SK-N-SH treated with all-trans-retinoic acid at 6 μM for 48 hours (cell line): ENCODE measurements at regions not wholly inside any gene's neighbourhood (a gene's known extent, or its start where the extent isn't known, plus 50 kb on each side); places are given as distances from the start of the nearest gene placed in this dataset.

Experiments
- ATAC-seq: fragments of 200-7000 bp; cut with Tn5 transposase; 3 replicates; pipeline ENCODE4 v1.9.1; 2020; ENCODE audit warnings: mild to moderate bottlenecking, moderate library complexity
- ARNTL ChIP-seq: fragments of 450-650 bp; formaldehyde crosslinking; IDR thresholded peaks from 2 replicates; pipeline ENCODE4 v1.5.0; 2020; ENCODE audit warnings: low read depth, mild to moderate bottlenecking, moderate library complexity, borderline replicate concordance
- CSDC2 ChIP-seq: fragments of 250-450 bp; sonication (Bioruptor Pico); IDR thresholded peaks from 2 replicates; pipeline ENCODE4 v1.5.0; 2020; ENCODE audit warnings: mild to moderate bottlenecking, moderate library complexity
- CSRNP3 ChIP-seq: fragments of 250-450 bp; sonication (Bioruptor Pico); IDR thresholded peaks from 2 replicates; pipeline ENCODE4 v1.5.1; 2021; ENCODE audit warnings: mild to moderate bottlenecking, moderate library complexity
- ESRRG ChIP-seq: fragments of 250-450 bp; sonication (Bioruptor Pico); IDR thresholded peaks from 2 replicates; pipeline ENCODE4 v1.6.1; 2021; ENCODE audit warnings: mild to moderate bottlenecking
- GLIS3 ChIP-seq: fragments of 250-450 bp; sonication (Bioruptor Pico); IDR thresholded peaks from 2 replicates; pipeline ENCODE4 v1.5.0; 2020; ENCODE audit warnings: mild to moderate bottlenecking, moderate library complexity
- ISL1 ChIP-seq: fragments of 250-450 bp; sonication (Bioruptor Pico); IDR thresholded peaks from 2 replicates; pipeline ENCODE4 v2.1.2; 2022; ENCODE audit warnings: mild to moderate bottlenecking, moderate library complexity
- OSR1 ChIP-seq: fragments of 250-450 bp; sonication (Bioruptor Pico); IDR thresholded peaks from 2 replicates; pipeline ENCODE4 v1.8.0; 2022; ENCODE audit warnings: moderate library complexity, mild to moderate bottlenecking, inconsistent platforms
- POU6F1 ChIP-seq: fragments of 250-450 bp; sonication (Bioruptor Pico); IDR thresholded peaks from 2 replicates; pipeline ENCODE4 v1.8.0; 2021; ENCODE audit warnings: low read depth, mild to moderate bottlenecking, moderate library complexity, borderline replicate concordance
- RARB ChIP-seq: fragments of 250-450 bp; sonication (Bioruptor Pico); IDR thresholded peaks from 2 replicates; pipeline ENCODE4 v1.8.0; 2021; ENCODE audit warnings: mild to moderate bottlenecking, moderate library complexity
- SNAI2 ChIP-seq: fragments of 250-450 bp; sonication (Bioruptor Pico); IDR thresholded peaks from 2 replicates; pipeline ENCODE4 v1.5.0; 2020; ENCODE audit warnings: mild to moderate bottlenecking, moderate library complexity
- TCF4 ChIP-seq: fragments of 250-450 bp; sonication (Bioruptor Pico); IDR thresholded peaks from 2 replicates; pipeline ENCODE4 v1.8.0; 2021; ENCODE audit warnings: mild to moderate bottlenecking, moderate library complexity, borderline replicate concordance
- TOX ChIP-seq: fragments of 250-450 bp; sonication (Bioruptor Pico); IDR thresholded peaks from 2 replicates; pipeline ENCODE4 v1.8.0; 2021; ENCODE audit warnings: mild to moderate bottlenecking, moderate library complexity, borderline replicate concordance
- ZC3H10 ChIP-seq: fragments of 250-450 bp; sonication (Bioruptor Pico); IDR thresholded peaks from 2 replicates; pipeline ENCODE4 v1.5.1; 2021; ENCODE audit warnings: mild to moderate bottlenecking, moderate library complexity
- ZFP30 ChIP-seq: fragments of 450-650 bp; formaldehyde crosslinking; IDR thresholded peaks from 2 replicates; pipeline ENCODE4 v1.5.0; 2022; ENCODE audit warnings: mild to moderate bottlenecking, moderate library complexity
- ZNF70 ChIP-seq: fragments of 450-650 bp; formaldehyde crosslinking; IDR thresholded peaks from 2 replicates; pipeline ENCODE4 v1.5.0; 2020; ENCODE audit warnings: mild to moderate bottlenecking, moderate library complexity
- TF ChIP-seq, protein P1 (sequence below): fragments of 250-450 bp; sonication (Bioruptor Pico); IDR thresholded peaks from 2 replicates; pipeline ENCODE4 v1.5.1; 2020; ENCODE audit warnings: low read depth, mild to moderate bottlenecking, moderate library complexity
- TF ChIP-seq, protein P2 (sequence below): fragments of 250-450 bp; sonication (Bioruptor Pico); IDR thresholded peaks from 2 replicates; pipeline ENCODE4 v1.5.0; 2020; ENCODE audit warnings: mild to moderate bottlenecking, moderate library complexity

DNA sequence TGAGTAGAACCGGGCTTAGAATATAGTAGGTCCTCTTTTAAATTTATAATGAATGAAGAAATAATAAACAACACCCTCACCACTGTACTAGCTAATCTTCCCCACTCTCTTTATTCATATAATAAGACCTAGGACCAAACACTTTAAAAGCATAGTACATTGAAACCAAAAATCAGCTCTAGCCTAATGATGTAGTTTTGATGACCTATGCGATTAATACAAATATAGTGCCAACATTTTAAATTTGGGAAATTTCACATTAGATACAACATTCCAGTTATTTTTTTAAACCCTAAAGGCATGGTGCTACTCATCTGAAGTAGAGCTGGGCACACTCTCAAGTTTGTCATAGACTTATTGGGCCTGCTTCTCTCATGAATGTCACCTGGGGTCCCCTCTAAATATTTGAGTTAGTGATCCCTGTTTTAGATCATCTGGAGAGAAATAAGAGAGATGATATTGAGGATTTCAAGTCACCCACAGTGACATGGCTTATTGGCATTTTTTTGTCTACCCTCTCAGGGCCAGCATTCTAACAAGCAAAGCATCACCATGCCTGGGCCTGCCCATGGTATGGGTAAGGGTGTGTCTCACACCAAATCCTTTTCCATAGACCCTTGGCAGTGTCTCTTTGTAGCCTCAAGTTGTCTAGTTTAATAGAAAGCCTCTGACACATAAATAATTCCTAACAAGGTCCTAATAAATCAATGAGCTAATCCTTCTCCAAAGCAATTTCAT is 319.8 kb downstream of the HIVEP2 start:
- TF ChIP-seq ZC3H10 (CRISPR knock-in tag) (no peak), OSR1 (CRISPR knock-in tag) (no peak), ESRRG (no peak), ISL1 (CRISPR knock-in tag) (no peak), RARB (CRISPR knock-in tag) (no peak), CSRNP3 (CRISPR knock-in tag) (no peak), ARNTL (CRISPR knock-in tag) (no peak), ZNF70 (CRISPR knock-in tag) (no peak), ZFP30 (no peak), POU6F1 (CRISPR knock-in tag) (no peak), GLIS3 (CRISPR knock-in tag) (no peak)
- TF ChIP-seq, protein P1, sequence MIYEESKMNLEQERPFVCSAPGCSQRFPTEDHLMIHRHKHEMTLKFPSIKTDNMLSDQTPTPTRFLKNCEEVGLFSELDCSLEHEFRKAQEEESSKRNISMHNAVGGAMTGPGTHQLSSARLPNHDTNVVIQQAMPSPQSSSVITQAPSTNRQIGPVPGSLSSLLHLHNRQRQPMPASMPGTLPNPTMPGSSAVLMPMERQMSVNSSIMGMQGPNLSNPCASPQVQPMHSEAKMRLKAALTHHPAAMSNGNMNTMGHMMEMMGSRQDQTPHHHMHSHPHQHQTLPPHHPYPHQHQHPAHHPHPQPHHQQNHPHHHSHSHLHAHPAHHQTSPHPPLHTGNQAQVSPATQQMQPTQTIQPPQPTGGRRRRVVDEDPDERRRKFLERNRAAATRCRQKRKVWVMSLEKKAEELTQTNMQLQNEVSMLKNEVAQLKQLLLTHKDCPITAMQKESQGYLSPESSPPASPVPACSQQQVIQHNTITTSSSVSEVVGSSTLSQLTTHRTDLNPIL (CRISPR knock-in tag) = no peak
- no peak for ATAC-seq

DNA sequence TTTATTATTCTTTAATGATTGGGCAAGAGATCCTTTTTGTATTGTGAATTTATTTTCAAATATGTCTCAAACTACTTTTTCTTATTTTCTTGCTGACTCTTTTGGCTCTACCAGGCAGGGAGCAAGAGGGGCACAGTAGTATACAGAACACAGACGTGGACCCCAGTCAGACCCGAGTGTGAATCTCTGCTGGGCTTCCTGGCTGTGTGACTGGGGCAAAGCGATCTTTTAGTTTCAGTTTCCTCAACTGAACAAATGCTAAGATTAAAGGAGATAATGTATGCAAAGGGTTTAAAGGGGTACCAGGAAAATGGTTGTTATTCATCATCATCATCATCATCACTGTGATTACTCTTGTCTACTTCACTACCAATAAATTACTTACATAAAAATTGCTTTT is 317.5 kb downstream of the HIVEP2 start:
- TF ChIP-seq POU6F1 (CRISPR knock-in tag) (no peak), CSDC2 (CRISPR knock-in tag) (no peak), ESRRG (no peak)
- ATAC-seq = no peak

- TF ChIP-seq TOX (CRISPR knock-in tag) = no peak
- no peak for TF ChIP-seq CSDC2 (CRISPR knock-in tag)
- TF ChIP-seq, protein P1 (CRISPR knock-in tag) = no peak; the same call in 1 of the 2 replicates
- TF ChIP-seq ISL1 (CRISPR knock-in tag) = peak; percentile 64
- TF ChIP-seq SNAI2 (CRISPR knock-in tag) = peak; percentile 8; the same call in 1 of the 2 replicates
- no peak for TF ChIP-seq RARB (CRISPR knock-in tag)
- peak; percentile 40 for TF ChIP-seq ZNF70 (CRISPR knock-in tag)
- TF ChIP-seq, protein P2, sequence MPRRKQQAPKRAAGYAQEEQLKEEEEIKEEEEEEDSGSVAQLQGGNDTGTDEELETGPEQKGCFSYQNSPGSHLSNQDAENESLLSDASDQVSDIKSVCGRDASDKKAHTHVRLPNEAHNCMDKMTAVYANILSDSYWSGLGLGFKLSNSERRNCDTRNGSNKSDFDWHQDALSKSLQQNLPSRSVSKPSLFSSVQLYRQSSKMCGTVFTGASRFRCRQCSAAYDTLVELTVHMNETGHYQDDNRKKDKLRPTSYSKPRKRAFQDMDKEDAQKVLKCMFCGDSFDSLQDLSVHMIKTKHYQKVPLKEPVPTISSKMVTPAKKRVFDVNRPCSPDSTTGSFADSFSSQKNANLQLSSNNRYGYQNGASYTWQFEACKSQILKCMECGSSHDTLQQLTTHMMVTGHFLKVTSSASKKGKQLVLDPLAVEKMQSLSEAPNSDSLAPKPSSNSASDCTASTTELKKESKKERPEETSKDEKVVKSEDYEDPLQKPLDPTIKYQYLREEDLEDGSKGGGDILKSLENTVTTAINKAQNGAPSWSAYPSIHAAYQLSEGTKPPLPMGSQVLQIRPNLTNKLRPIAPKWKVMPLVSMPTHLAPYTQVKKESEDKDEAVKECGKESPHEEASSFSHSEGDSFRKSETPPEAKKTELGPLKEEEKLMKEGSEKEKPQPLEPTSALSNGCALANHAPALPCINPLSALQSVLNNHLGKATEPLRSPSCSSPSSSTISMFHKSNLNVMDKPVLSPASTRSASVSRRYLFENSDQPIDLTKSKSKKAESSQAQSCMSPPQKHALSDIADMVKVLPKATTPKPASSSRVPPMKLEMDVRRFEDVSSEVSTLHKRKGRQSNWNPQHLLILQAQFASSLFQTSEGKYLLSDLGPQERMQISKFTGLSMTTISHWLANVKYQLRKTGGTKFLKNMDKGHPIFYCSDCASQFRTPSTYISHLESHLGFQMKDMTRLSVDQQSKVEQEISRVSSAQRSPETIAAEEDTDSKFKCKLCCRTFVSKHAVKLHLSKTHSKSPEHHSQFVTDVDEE = 0 out of 2 replicates have a peak, but pooled peaks have one; percentile 32
- TF ChIP-seq GLIS3 (CRISPR knock-in tag) = no peak
- TF ChIP-seq TCF4 (CRISPR knock-in tag) = peak; percentile 70
- ATAC-seq = peak; percentile 81
These were observed 313.2 kb downstream of the HIVEP2 start for GRCh38 chr6:142631517-142632385.
